ENCODE measurements at regions not wholly inside any gene's neighbourhood (a gene's known extent, or its start where the extent isn't known, plus 50 kb on each side); places are given as distances from the start of the nearest gene placed in this dataset.

DNA sequence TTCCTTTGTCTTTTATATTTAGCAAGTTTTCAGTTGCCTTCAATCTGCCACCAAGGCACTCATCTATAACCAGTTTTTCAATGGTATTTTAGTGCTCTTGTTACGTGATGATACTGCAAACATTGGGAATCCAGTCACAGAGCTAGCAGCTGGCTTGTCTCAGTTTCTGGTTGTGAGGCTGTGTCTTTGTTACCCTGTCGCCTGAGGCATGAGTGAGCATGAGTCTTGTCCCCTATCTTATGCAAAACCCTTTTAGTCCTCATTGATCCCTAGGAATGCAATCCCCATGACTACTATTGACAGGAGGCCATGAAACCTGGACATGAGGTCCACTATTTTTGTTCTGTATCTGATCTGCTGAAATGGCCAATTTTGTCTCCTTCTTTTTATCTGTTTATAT lies 391.0 kb downstream of the LMO7 start:
- Histone ChIP-seq H3K36me3 (ENCODE audit: insufficient read depth, low read length) (no peaks in the 10 kb centered on the region), H3K4me1 (ENCODE audit: insufficient read depth, low read length) (no peaks in the 10 kb centered on the region), H3K9me3 (ENCODE audit: control insufficient read depth in 1 of 2, insufficient read depth in 1 of 2, low read length in 2 of 2) (no peaks in the 10 kb centered on the region), H3K4me3 (ENCODE audit: low read length) (no peak overlapping the region), H3K27ac (ENCODE audit: low read depth in 1 of 2, low read length in 2 of 2) (no peak overlapping the region), H3K27me3 (ENCODE audit: control insufficient read depth in 1 of 2, insufficient read depth in 2 of 2, low read length in 2 of 2) (peaks cover 0 to 5% of the 10 kb centered on the region in 2 experiments)
- H3K36me3 Mint-ChIP-seq (ENCODE audit: low read depth) = no peaks in the 10 kb centered on the region
- H3K4me1 Mint-ChIP-seq (ENCODE audit: low read depth) = no peaks in the 10 kb centered on the region
- no peak overlapping the region for H3K27ac Mint-ChIP-seq
- intact Hi-C loops (cut with DNase I, micrococcal nuclease) = no loop called here
- no peak overlapping the region for H3K4me3 Mint-ChIP-seq
- no peak for TF ChIP-seq CTCF (IDR thresholded peaks at IDR 0.05)
- ATAC-seq (ENCODE audit: poor library complexity) (no peak), DNase-seq (no peak)
- peaks cover 7% of the 10 kb centered on the region for H3K27me3 Mint-ChIP-seq
- ChIA-PET CTCF (no interaction called here), POLR2A (no interaction called here)
- no peaks in the 10 kb centered on the region for H3K9me3 Mint-ChIP-seq

DNA sequence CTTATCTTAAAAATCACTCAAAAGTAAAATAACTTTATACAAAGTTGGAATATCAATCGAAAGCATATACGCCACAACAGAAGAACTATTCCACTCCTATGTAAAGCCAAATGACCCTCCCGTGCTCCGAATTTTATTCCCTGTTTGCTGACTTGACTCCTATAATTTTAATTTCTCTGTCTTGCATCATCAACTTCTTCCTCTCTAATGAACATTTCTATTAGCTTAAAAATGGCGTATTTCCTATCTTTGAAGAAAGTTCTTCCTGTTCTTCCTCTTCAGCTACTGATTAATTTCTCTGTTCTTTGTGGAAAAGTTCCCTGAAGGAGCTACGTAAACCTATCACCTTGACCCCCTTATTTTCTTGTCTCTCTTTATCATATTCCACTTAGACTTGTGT lies 389.3 kb downstream of the LMO7 start:
- TF ChIP-seq CTCF (IDR thresholded peaks at IDR 0.05) = no peak
- Histone ChIP-seq H3K4me3 (ENCODE audit: low read length) (no peak overlapping the region), H3K27me3 (ENCODE audit: control insufficient read depth in 1 of 2, insufficient read depth in 2 of 2, low read length in 2 of 2) (peaks cover 0 to 5% of the 10 kb centered on the region in 2 experiments), H3K27ac (ENCODE audit: low read depth in 1 of 2, low read length in 2 of 2) (no peak overlapping the region), H3K9me3 (ENCODE audit: control insufficient read depth in 1 of 2, insufficient read depth in 1 of 2, low read length in 2 of 2) (no peaks in the 10 kb centered on the region), H3K4me1 (ENCODE audit: insufficient read depth, low read length) (no peaks in the 10 kb centered on the region), H3K36me3 (ENCODE audit: insufficient read depth, low read length) (no peaks in the 10 kb centered on the region)
- CTCF ChIA-PET = no interaction called here
- ATAC-seq (ENCODE audit: poor library complexity) = no peak
- no peaks in the 10 kb centered on the region for H3K9me3 Mint-ChIP-seq
- no peak overlapping the region for H3K27ac Mint-ChIP-seq
- no peak for DNase-seq
- H3K36me3 Mint-ChIP-seq (ENCODE audit: low read depth) = no peaks in the 10 kb centered on the region
- H3K4me1 Mint-ChIP-seq (ENCODE audit: low read depth) = no peaks in the 10 kb centered on the region
- POLR2A ChIA-PET = no interaction called here
- intact Hi-C loops (cut with DNase I, micrococcal nuclease) = no loop called here
- no peak overlapping the region for H3K4me3 Mint-ChIP-seq
- H3K27me3 Mint-ChIP-seq = peaks cover 7% of the 10 kb centered on the region

- H3K27me3 Mint-ChIP-seq = peaks cover 7% of the 10 kb centered on the region
- H3K4me1 ChIP-seq (ENCODE audit: insufficient read depth, low read length) = no peaks in the 10 kb centered on the region
- POLR2A ChIA-PET = no interaction called here
These were observed 388.0 kb downstream of the LMO7 start for GRCh38 chr13:76024151-76024550.

More at GRCh38 chr13:76024151-76024550, 388.0 kb downstream of the LMO7 start:
- Histone ChIP-seq H3K27me3 (ENCODE audit: control insufficient read depth in 1 of 2, insufficient read depth in 2 of 2, low read length in 2 of 2) (peaks cover 0 to 5% of the 10 kb centered on the region in 2 experiments), H3K4me3 (ENCODE audit: low read length) (no peak overlapping the region), H3K36me3 (ENCODE audit: insufficient read depth, low read length) (no peaks in the 10 kb centered on the region), H3K9me3 (ENCODE audit: control insufficient read depth in 1 of 2, insufficient read depth in 1 of 2, low read length in 2 of 2) (no peaks in the 10 kb centered on the region), H3K27ac (ENCODE audit: low read depth in 1 of 2, low read length in 2 of 2) (no peak overlapping the region)
- Mint-ChIP-seq H3K4me1 (ENCODE audit: low read depth) (no peaks in the 10 kb centered on the region), H3K9me3 (no peaks in the 10 kb centered on the region), H3K4me3 (no peak overlapping the region), H3K36me3 (ENCODE audit: low read depth) (no peaks in the 10 kb centered on the region), H3K27ac (no peak overlapping the region)
- DNase-seq = no peak
- no peak for ATAC-seq (ENCODE audit: poor library complexity)
- TF ChIP-seq CTCF (IDR thresholded peaks at IDR 0.05) = no peak
- intact Hi-C loops (cut with DNase I, micrococcal nuclease) = no loop called here
- CTCF ChIA-PET = no interaction called here
